HepG2 (cell line): ENCODE measurements at regions not wholly inside any gene's neighbourhood (a gene's known extent, or its start where the extent isn't known, plus 50 kb on each side); places are given as distances from the start of the nearest gene placed in this dataset.

ENCODE experiments used
- CSRNP1 ChIP-seq: sonication (generic); formaldehyde crosslinking; IDR thresholded peaks from 2 replicates; pipeline ENCODE4 v1.8.1; 2023; ENCODE audit warnings: mild to moderate bottlenecking, missing genetic modification reagents
- DR1 ChIP-seq: sonication (generic); formaldehyde crosslinking; IDR thresholded peaks from 2 replicates; pipeline ENCODE4 v1.8.0; 2021; ENCODE audit warnings: mild to moderate bottlenecking, missing genetic modification reagents, inconsistent platforms
- HMGXB4 ChIP-seq, 2 experiments: sonication (generic) in 1 of 2; formaldehyde crosslinking in 1 of 2; IDR thresholded peaks; 2 replicates each; pipeline versions ENCODE4 v1.4.0 to v1.6.1; 2018 to 2020; ENCODE audit warnings: missing genetic modification reagents in 2 of 2, borderline replicate concordance in 1 of 2, low read depth in 1 of 2, mild to moderate bottlenecking in 1 of 2, missing biosample characterization in 1 of 2
- NR0B2 ChIP-seq: sonication (generic); formaldehyde crosslinking; IDR thresholded peaks from 2 replicates; pipeline ENCODE4 v1.4.0; 2020; ENCODE audit warnings: mild to moderate bottlenecking, missing genetic modification reagents
- PLRG1 ChIP-seq: fragments of 450-650 bp; conservative IDR thresholded peaks from 2 replicates; pipeline ENCODE4 v1.6.1; 2016
- RNF219 ChIP-seq: sonication (generic); formaldehyde crosslinking; IDR thresholded peaks from 2 replicates; pipeline ENCODE4 v1.5.0; 2020; ENCODE audit warnings: mild to moderate bottlenecking, missing genetic modification reagents
- ZNF317 ChIP-seq: sonication (generic); formaldehyde crosslinking; IDR thresholded peaks from 2 replicates; pipeline ENCODE4 v1.5.0; 2020; ENCODE audit warnings: mild to moderate bottlenecking, missing genetic modification reagents
- ZNF451 ChIP-seq: sonication (generic); formaldehyde crosslinking; IDR thresholded peaks from 2 replicates; pipeline ENCODE4 v1.5.0; 2020; ENCODE audit warnings: mild to moderate bottlenecking, missing genetic modification reagents
- ZNF777 ChIP-seq: sonication (generic); formaldehyde crosslinking; IDR thresholded peaks from 2 replicates; pipeline ENCODE4 v1.4.0; 2020; ENCODE audit warnings: missing genetic modification reagents

GRCh38 chr13:83332751-83333150 is 549.5 kb downstream of the SLITRK1 start (continued):
- TF ChIP-seq CSRNP1 (CRISPR knock-in tag), result no peak
- no peak for TF ChIP-seq PLRG1
- no peak for TF ChIP-seq DR1 (CRISPR knock-in tag)
- no peak for TF ChIP-seq HMGXB4 (CRISPR knock-in tag; IDR thresholded peaks at IDR 0.05; ENCODE audit: borderline replicate concordance in 1 of 2, low read depth in 1 of 2)
- no peak for TF ChIP-seq RNF219
- TF ChIP-seq ZNF451, result no peak
- no peak for TF ChIP-seq ZNF777 (CRISPR knock-in tag)
- TF ChIP-seq ZNF317, result no peak
- TF ChIP-seq NR0B2 (CRISPR knock-in tag), result no peak
